ENCODE measurements at regions not wholly inside any gene's neighbourhood (a gene's known extent, or its start where the extent isn't known, plus 50 kb on each side); places are given as distances from the start of the nearest gene placed in this dataset.

DNA sequence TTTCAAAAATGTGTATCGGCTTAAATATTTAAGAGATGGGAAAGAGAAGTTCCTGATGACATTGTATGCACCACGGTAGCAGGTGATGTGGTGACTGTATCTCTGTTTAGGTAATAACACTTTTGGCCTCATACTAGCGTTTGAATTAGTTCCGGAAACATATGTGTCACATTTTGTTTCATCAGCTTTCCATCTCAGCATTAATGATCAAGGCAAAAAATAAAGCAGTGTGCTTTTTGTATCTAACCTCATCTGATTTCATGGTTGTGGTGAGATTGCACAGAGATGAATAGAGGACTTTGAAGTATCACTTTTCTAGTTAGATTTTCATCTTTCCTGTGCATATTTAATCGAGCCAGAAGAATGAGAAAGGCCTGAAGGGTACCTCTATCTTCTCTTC lies 206.4 kb upstream of the SPRY1 start:
- TF ChIP-seq, protein P1, sequence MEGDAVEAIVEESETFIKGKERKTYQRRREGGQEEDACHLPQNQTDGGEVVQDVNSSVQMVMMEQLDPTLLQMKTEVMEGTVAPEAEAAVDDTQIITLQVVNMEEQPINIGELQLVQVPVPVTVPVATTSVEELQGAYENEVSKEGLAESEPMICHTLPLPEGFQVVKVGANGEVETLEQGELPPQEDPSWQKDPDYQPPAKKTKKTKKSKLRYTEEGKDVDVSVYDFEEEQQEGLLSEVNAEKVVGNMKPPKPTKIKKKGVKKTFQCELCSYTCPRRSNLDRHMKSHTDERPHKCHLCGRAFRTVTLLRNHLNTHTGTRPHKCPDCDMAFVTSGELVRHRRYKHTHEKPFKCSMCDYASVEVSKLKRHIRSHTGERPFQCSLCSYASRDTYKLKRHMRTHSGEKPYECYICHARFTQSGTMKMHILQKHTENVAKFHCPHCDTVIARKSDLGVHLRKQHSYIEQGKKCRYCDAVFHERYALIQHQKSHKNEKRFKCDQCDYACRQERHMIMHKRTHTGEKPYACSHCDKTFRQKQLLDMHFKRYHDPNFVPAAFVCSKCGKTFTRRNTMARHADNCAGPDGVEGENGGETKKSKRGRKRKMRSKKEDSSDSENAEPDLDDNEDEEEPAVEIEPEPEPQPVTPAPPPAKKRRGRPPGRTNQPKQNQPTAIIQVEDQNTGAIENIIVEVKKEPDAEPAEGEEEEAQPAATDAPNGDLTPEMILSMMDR (IDR thresholded peaks at IDR 0.05; ENCODE audit: borderline replicate concordance, extremely low read depth, low read length, poor library complexity, severe bottlenecking) = no peak
- no peak for TF ChIP-seq EZH2 (IDR thresholded peaks at IDR 0.05; ENCODE audit: borderline replicate concordance, low read depth, low read length, severe bottlenecking)
